IPS-20b (cell line): ENCODE measurements at regions not wholly inside any gene's neighbourhood (a gene's known extent, or its start where the extent isn't known, plus 50 kb on each side); places are given as distances from the start of the nearest gene placed in this dataset.

Experiments used
- H3K27ac ChIP-seq: one replicate; pipeline ENCODE4 v1.5.1; 2013; ENCODE audit warnings: low read length
- H3K27me3 ChIP-seq: 2 replicates; pipeline ENCODE4 v1.6.1; 2013; ENCODE audit warnings: mild to moderate bottlenecking, low read length, inconsistent platforms; ENCODE audit not compliant: insufficient read depth
- H3K36me3 ChIP-seq: 2 replicates; pipeline ENCODE4 v1.6.1; 2013; ENCODE audit warnings: low read depth, mild to moderate bottlenecking, inconsistent platforms, low read length, moderate library complexity; ENCODE audit not compliant: insufficient read depth
- H3K4me1 ChIP-seq: 2 replicates; pipeline ENCODE4 v1.6.1; 2013; ENCODE audit warnings: mild to moderate bottlenecking, control low read depth, inconsistent platforms, low read length, moderate library complexity; ENCODE audit not compliant: insufficient read depth
- H3K4me3 ChIP-seq: 2 replicates; pipeline ENCODE4 v1.5.1; 2013; ENCODE audit warnings: mild to moderate bottlenecking, low read length, inconsistent platforms
- H3K9ac ChIP-seq: 2 replicates; pipeline ENCODE4 v1.6.1; 2013; ENCODE audit warnings: low read depth, mild to moderate bottlenecking, inconsistent platforms, low read length, moderate library complexity
- H3K9me3 ChIP-seq: 2 replicates; pipeline ENCODE4 v1.6.1; 2013; ENCODE audit warnings: mild to moderate bottlenecking, low read depth, low read length, inconsistent platforms; ENCODE audit not compliant: insufficient read depth

- H3K4me1 ChIP-seq, result peaks cover 26% of the 10 kb centered on the region
- H3K9ac ChIP-seq, result no peak overlapping the region
- no peaks in the 10 kb centered on the region for H3K27me3 ChIP-seq
- H3K4me3 ChIP-seq, result no peak overlapping the region
- no peak overlapping the region for H3K27ac ChIP-seq
- H3K9me3 ChIP-seq, result no peaks in the 10 kb centered on the region
- no peaks in the 10 kb centered on the region for H3K36me3 ChIP-seq
These were observed 61.6 kb upstream of the SPRY4 start for GRCh38 chr5:142386137-142387023.

DNA sequence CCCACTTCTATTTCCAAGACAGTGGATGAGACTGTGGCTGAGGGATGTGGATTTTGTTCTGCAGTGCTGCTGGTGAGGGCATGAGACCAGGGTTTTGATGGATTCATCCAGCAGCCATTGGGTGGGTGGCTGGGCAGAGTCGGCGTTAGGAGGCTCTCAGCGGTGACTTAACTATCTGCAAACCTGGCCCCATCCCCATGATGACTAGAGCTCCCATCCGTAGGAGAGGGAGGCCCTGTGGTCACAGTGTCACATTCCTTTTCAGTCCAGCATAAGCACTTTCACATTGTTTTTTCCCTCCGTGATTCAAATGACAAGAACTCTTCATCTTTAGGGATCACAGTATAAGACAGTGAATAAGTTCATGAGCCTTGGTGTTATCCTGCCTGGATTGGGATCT is 60.4 kb upstream of the SPRY4 start:
- H3K9ac ChIP-seq, result no peak overlapping the region
- no peaks in the 10 kb centered on the region for H3K27me3 ChIP-seq
- H3K4me3 ChIP-seq, result no peak overlapping the region

GRCh38 chr5:142384014-142384413 is 59.2 kb upstream of the SPRY4 start:
- H3K9me3 ChIP-seq, result no peaks in the 10 kb centered on the region
- no peak overlapping the region for H3K4me3 ChIP-seq
- no peaks in the 10 kb centered on the region for H3K27me3 ChIP-seq
- no peak overlapping the region for H3K27ac ChIP-seq
- peaks cover 5% of the 10 kb centered on the region; the same call in 1 of the 2 replicates for H3K4me1 ChIP-seq
- no peaks in the 10 kb centered on the region for H3K36me3 ChIP-seq
- no peak overlapping the region for H3K9ac ChIP-seq

More for the DNA sequence above, 60.4 kb upstream of the SPRY4 start:
- H3K27ac ChIP-seq, result no peak overlapping the region
- no peaks in the 10 kb centered on the region for H3K9me3 ChIP-seq
- H3K4me1 ChIP-seq, result peaks cover 14% of the 10 kb centered on the region
- no peaks in the 10 kb centered on the region for H3K36me3 ChIP-seq

DNA sequence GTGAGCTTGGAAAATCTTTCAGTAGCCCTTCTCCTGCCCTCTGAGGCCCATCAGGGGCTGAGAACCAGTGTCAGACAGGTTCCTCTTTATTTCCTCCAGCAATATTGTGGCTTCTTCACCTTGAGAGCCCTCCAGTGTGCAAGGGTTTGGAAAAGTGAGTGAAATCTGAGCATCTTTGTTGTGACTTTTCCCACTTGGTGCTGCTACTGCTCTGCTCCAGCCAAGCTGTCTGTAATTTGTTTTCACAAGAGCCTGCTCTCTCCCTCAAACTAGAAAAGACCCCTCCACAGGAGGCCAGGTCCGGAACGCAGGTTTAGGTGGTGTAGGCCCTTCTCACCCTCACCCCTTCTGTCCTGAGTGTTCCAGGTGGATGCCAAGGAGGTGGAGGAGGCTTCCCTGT is 57.4 kb upstream of the SPRY4 start:
- Histone ChIP-seq H3K9me3 (no peaks in the 10 kb centered on the region), H3K4me3 (no peak overlapping the region), H3K9ac (no peak overlapping the region), H3K27ac (no peak overlapping the region), H3K4me1 (peaks cover 5% of the 10 kb centered on the region; the same call in 1 of the 2 replicates), H3K27me3 (no peaks in the 10 kb centered on the region), H3K36me3 (no peaks in the 10 kb centered on the region)

GRCh38 chr5:142378737-142379634 is 54.2 kb upstream of the SPRY4 start:
- Histone ChIP-seq H3K27ac (no peak overlapping the region), H3K27me3 (no peaks in the 10 kb centered on the region), H3K9ac (no peak overlapping the region), H3K36me3 (no peaks in the 10 kb centered on the region), H3K9me3 (no peaks in the 10 kb centered on the region), H3K4me3 (no peak overlapping the region), H3K4me1 (peaks cover 10% of the 10 kb centered on the region; the same call in 1 of the 2 replicates)

GRCh38 chr5:142375944-142376411 is 51.2 kb upstream of the SPRY4 start:
- peaks cover 10% of the 10 kb centered on the region; the same call in 1 of the 2 replicates for H3K4me1 ChIP-seq
- H3K36me3 ChIP-seq, result no peaks in the 10 kb centered on the region
- no peak overlapping the region for H3K4me3 ChIP-seq
- no peaks in the 10 kb centered on the region for H3K27me3 ChIP-seq
- no peak overlapping the region; the same call in 1 of the 2 replicates for H3K9ac ChIP-seq
- no peaks in the 10 kb centered on the region for H3K9me3 ChIP-seq
- no peak overlapping the region for H3K27ac ChIP-seq
